Ovary (tissue), 7 donors: ENCODE measurements at regions not wholly inside any gene's neighbourhood (a gene's known extent, or its start where the extent isn't known, plus 50 kb on each side); places are given as distances from the start of the nearest gene placed in this dataset.

Experiments used
- DNase-seq, 5 donors: peaks; one replicate each; pipeline ENCODE4 v3.0.0-alpha.2; 2019 to 2020
- H3K27ac ChIP-seq, 2 donors: fragments of 200-600 bp; one replicate each; pipeline versions ENCODE4 v1.5.1 to v1.8.0; 2019 to 2022
- H3K27me3 ChIP-seq: fragments of 200-600 bp; one replicate; pipeline ENCODE4 v1.8.0; 2022
- H3K36me3 ChIP-seq: fragments of 200-600 bp; sonication (generic); one replicate; pipeline ENCODE4 v1.5.1; 2019
- H3K4me1 ChIP-seq: one replicate; pipeline ENCODE4 v1.8.1; 2013; ENCODE audit warnings: mild to moderate bottlenecking, moderate library complexity; ENCODE audit not compliant: insufficient read depth
- H3K4me3 ChIP-seq: fragments of 200-600 bp; sonication (generic); one replicate; pipeline ENCODE4 v1.5.1; 2017
- H3K9me3 ChIP-seq, 2 donors: fragments of 200-600 bp in 1 of 2; sonication (generic) in 1 of 2; one replicate each; pipeline versions ENCODE4 v1.5.1 to v1.8.1; 2013 to 2019; ENCODE audit warnings: mild to moderate bottlenecking in 1 of 2, moderate library complexity in 1 of 2
- CTCF ChIP-seq, 3 donors: fragments of 450-650 bp in 2 of 3; fragments of 200-600 bp in 1 of 3; IDR thresholded peaks; one replicate each; pipeline versions ENCODE4 v1.5.1 to v1.8.0; 2016 to 2022; ENCODE audit warnings: antibody characterized with exemption in 3 of 3, mild to moderate bottlenecking in 1 of 3
- EP300 ChIP-seq: sonication (generic); formaldehyde crosslinking; IDR thresholded peaks from one replicate; pipeline ENCODE4 v1.6.1; 2017; ENCODE audit warnings: antibody characterized with exemption
- POLR2A ChIP-seq: fragments of 450-650 bp; IDR thresholded peaks from one replicate; pipeline ENCODE4 v1.6.1; 2017; ENCODE audit warnings: antibody characterized with exemption, mild to moderate bottlenecking, moderate library complexity
- WGBS, 3 donors: extraction: QIAGEN DNeasy Blood & Tissue Kit in 1 of 3; methylation state at CpG; one replicate each; pipeline versions ENCODE4 v1.1.5 to v1.1.7; 2013 to 2017; 5-methylcytosine and 5-hydroxymethylcytosine counted together
- intact Hi-C, 4 donors: fragments of 100-400 bp; cut with DNase I; formaldehyde crosslinking; loops; one replicate each; pipeline versions ENCODE4 v1.11.0 to v1.15.1; 2022 to 2023
- donor health status: DM: no; HTN: no; CAD: no; lungs with moderate emphysema.
- donor health status: DM: no; HTN: no; CAD: no.
- donor health status: Bipolar disorder and iron deficiency.
- donor health status: DM: no; HTN: no; CAD: no.
- donor health status: DM: yes; HTN: yes; CAD: no.

DNA sequence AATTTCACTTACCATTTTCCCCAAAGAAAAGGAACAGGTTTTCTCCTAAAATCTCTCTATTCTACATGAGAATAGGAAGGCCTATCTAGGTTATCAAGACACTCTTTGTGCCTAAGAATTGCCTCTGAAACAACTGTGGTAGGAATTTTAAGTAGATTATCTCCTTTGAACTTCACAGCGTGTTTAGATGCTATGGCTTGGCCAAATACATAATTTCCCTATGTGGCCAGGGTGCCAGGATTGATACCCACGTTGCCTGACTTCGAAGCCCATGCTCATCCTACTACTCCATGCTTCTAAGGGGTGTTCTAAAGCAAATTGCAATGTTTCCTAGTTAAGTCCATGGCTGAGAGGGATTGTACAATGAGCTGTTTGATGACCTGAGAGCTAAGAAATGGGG, 241.5 kb upstream of the FBXO33 start:
- Histone ChIP-seq H3K27me3 (no peaks in the 10 kb centered on the region), H3K9me3 (no peaks in the 10 kb centered on the region), H3K4me1 (no peaks in the 10 kb centered on the region), H3K4me3 (no peak overlapping the region), H3K36me3 (no peaks in the 10 kb centered on the region), H3K27ac (no peak overlapping the region)
- no peak for TF ChIP-seq CTCF (IDR thresholded peaks at IDR 0.05)
- no peak for TF ChIP-seq EP300
- no peak for TF ChIP-seq POLR2A
- 78 to 83% (median 79%) methylated on average over 3 of the region's 3 CpGs for WGBS, 3 donors
- intact Hi-C loops: no loop called here
- DNase-seq: no peak

DNA sequence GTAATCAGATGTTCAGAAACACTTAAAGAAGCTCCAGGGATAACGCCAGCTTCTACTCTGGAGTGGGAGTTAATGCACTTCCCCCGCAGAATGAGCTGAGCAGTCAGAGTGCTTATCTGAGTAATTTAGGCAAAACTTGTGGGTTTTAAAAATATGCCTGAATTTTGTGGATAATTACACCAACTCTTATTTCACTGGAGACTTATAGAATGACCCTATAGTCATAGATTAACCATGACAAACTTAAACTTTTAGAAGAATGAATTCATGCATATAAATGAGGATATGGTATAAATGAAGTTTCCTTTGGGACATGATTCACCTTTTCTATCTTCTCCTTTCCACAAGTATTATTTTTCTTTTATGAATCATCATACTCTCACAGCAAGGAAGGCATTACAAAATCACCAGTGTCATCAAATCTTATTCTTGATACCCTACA, 241.1 kb upstream of the FBXO33 start:
- WGBS, 3 donors: 12 to 21% (median 20%) methylated on average over 2 of the region's 2 CpGs
- DNase-seq: no peak
- no peak for TF ChIP-seq EP300
- TF ChIP-seq CTCF (IDR thresholded peaks at IDR 0.05): no peak
- TF ChIP-seq POLR2A: no peak
- intact Hi-C loops: no loop called here
- Histone ChIP-seq H3K4me1 (no peaks in the 10 kb centered on the region), H3K36me3 (no peaks in the 10 kb centered on the region), H3K9me3 (no peaks in the 10 kb centered on the region), H3K27me3 (no peaks in the 10 kb centered on the region), H3K27ac (no peak overlapping the region), H3K4me3 (no peak overlapping the region)

GRCh38 chr14:39668449-39668848, 236.2 kb upstream of the FBXO33 start:
- no peaks in the 10 kb centered on the region for H3K9me3 ChIP-seq
- no peak for DNase-seq
- WGBS, 3 donors: 43 to 57% (median 44%) methylated on average over 1 of the region's 1 CpG
- no peaks in the 10 kb centered on the region for H3K27me3 ChIP-seq
- H3K4me3 ChIP-seq: no peak overlapping the region
- intact Hi-C loops: no loop called here
- H3K4me1 ChIP-seq: no peaks in the 10 kb centered on the region
- H3K36me3 ChIP-seq: no peaks in the 10 kb centered on the region
- no peak overlapping the region for H3K27ac ChIP-seq
- no peak for TF ChIP-seq POLR2A
- no peak for TF ChIP-seq EP300
- no peak for TF ChIP-seq CTCF (IDR thresholded peaks at IDR 0.05)

- no peak for DNase-seq
- TF ChIP-seq EP300 (no peak), POLR2A (no peak), CTCF (IDR thresholded peaks at IDR 0.05) (no peak)
Observed at GRCh38 chr14:39666386-39666785, 234.2 kb upstream of the FBXO33 start.

GRCh38 chr14:39665075-39665475, 232.8 kb upstream of the FBXO33 start:
- no peaks in the 10 kb centered on the region for H3K4me1 ChIP-seq
- no peaks in the 10 kb centered on the region for H3K36me3 ChIP-seq
- DNase-seq: no peak
- no peak overlapping the region for H3K4me3 ChIP-seq
- no peaks in the 10 kb centered on the region for H3K9me3 ChIP-seq
- WGBS, 3 donors: 59 to 84% (median 74%) methylated on average over 1 of the region's 1 CpG
- intact Hi-C loops: no loop called here
- TF ChIP-seq CTCF (IDR thresholded peaks at IDR 0.05) (no peak), EP300 (no peak), POLR2A (no peak)
- no peak overlapping the region for H3K27ac ChIP-seq
- H3K27me3 ChIP-seq: no peaks in the 10 kb centered on the region

More at GRCh38 chr14:39666386-39666785, 234.2 kb upstream of the FBXO33 start:
- H3K27ac ChIP-seq: no peak overlapping the region
- no peaks in the 10 kb centered on the region for H3K36me3 ChIP-seq
- no peak overlapping the region for H3K4me3 ChIP-seq
- intact Hi-C loops: no loop called here
- H3K4me1 ChIP-seq: no peaks in the 10 kb centered on the region
- no peaks in the 10 kb centered on the region for H3K27me3 ChIP-seq
- no peaks in the 10 kb centered on the region for H3K9me3 ChIP-seq
